Ovary (tissue), 3 donors: ENCODE measurements at regions not wholly inside any gene's neighbourhood (a gene's known extent, or its start where the extent isn't known, plus 50 kb on each side); places are given as distances from the start of the nearest gene placed in this dataset.

Experiments
- CTCF ChIP-seq, 3 donors: fragments of 450-650 bp in 2 of 3; fragments of 200-600 bp in 1 of 3; IDR thresholded peaks; one replicate each; pipeline versions ENCODE4 v1.5.1 to v1.8.0; 2016 to 2022; ENCODE audit warnings: antibody characterized with exemption in 3 of 3, mild to moderate bottlenecking in 1 of 3
- EP300 ChIP-seq: sonication (generic); formaldehyde crosslinking; IDR thresholded peaks from one replicate; pipeline ENCODE4 v1.6.1; 2017; ENCODE audit warnings: antibody characterized with exemption
- donor health status: DM: no; HTN: no; CAD: no.

- no peak for TF ChIP-seq CTCF (IDR thresholded peaks at IDR 0.05)
- no peak for TF ChIP-seq EP300
These were observed 70.3 kb upstream of the JAK1 start for GRCh38 chr1:65036570-65037051.
